K562 (cell line): ENCODE measurements at regions not wholly inside any gene's neighbourhood (a gene's known extent, or its start where the extent isn't known, plus 50 kb on each side); places are given as distances from the start of the nearest gene placed in this dataset.

Experiments used
- EP300 ChIP-seq: IDR thresholded peaks from 2 replicates; pipeline ENCODE4 v1.6.1; 2012; ENCODE audit warnings: low read length, improper control_type of control experiment
- ZNF175 ChIP-seq: fragments of 200-800 bp; sonication (Bioruptor generic); IDR thresholded peaks from 2 replicates; pipeline ENCODE4 v1.6.1; 2016; ENCODE audit warnings: low read depth, mild to moderate bottlenecking, missing genetic modification characterization, missing compliant biosample characterization
- ZNF263 ChIP-seq: sonication (generic); formaldehyde crosslinking; IDR thresholded peaks from 2 replicates; pipeline ENCODE4 v1.8.0; 2022; ENCODE audit warnings: mild to moderate bottlenecking, missing genetic modification reagents, borderline replicate concordance
- TF ChIP-seq, protein P1 (sequence below): sonication (generic); formaldehyde crosslinking; IDR thresholded peaks from 2 replicates; pipeline ENCODE4 v1.8.1; 2022; ENCODE audit warnings: missing genetic modification reagents

DNA sequence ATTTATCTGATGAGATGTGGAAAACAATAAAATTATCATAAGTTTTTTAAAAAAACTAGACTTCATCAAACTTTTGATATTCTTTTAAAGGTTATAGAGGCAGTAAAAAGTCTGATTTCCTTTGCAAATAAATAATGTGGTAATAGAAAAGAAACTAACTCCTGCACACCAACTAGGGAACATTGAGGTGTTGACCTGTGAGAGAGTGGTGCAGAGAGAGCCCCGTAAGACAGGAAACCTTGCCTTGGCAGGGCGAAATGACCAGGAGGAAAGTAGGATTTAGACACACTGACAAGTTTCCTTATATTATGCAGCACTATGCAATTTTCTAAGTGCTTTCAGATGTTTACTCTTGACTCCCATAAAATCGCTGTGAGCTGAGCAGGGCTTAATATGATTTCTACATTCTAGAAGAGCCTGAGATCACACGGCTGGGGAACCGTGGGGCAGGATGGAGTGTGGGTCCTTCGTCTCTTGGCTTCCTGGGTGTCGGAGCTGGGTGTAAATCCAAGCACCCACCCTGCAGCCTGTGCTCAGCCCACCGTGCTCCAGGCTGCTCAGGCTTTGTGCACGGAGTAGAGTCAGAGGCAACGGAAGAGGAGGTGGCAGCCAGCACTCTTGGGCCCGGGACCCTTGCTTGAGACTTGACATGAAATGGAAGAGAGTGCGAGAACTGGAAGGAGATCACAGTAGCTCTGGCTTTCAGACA is 61.3 kb upstream of the FOXQ1 start:
- TF ChIP-seq ZNF263 (CRISPR knock-in tag) (no peak), ZNF175 (CRISPR knock-in tag) (no peak), EP300 (no peak)
- TF ChIP-seq, protein P1, sequence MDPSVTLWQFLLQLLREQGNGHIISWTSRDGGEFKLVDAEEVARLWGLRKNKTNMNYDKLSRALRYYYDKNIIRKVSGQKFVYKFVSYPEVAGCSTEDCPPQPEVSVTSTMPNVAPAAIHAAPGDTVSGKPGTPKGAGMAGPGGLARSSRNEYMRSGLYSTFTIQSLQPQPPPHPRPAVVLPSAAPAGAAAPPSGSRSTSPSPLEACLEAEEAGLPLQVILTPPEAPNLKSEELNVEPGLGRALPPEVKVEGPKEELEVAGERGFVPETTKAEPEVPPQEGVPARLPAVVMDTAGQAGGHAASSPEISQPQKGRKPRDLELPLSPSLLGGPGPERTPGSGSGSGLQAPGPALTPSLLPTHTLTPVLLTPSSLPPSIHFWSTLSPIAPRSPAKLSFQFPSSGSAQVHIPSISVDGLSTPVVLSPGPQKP = no peak
